DND-41 (cell line): ENCODE measurements at regions not wholly inside any gene's neighbourhood (a gene's known extent, or its start where the extent isn't known, plus 50 kb on each side); places are given as distances from the start of the nearest gene placed in this dataset.

Experiments used
- ATAC-seq: fragments of 200-7000 bp; cut with Tn5 transposase; 3 replicates; pipeline ENCODE4 v1.9.1; 2021; ENCODE audit warnings: low read depth; ENCODE audit not compliant: insufficient read depth
- DNase-seq: peaks from one replicate; pipeline ENCODE4 v3.0.0-alpha.2; 2020
- H2AFZ ChIP-seq: 2 replicates; pipeline ENCODE4 v1.6.0; 2012; ENCODE audit warnings: low read depth, low read length
- H3K27ac ChIP-seq: 2 replicates; pipeline ENCODE4 v1.5.1; 2012; ENCODE audit warnings: low read length, inconsistent platforms
- H3K27me3 ChIP-seq: fragments of 200-600 bp; sonication (generic); 2 replicates; pipeline ENCODE4 v1.6.0; 2012; ENCODE audit warnings: low read length, mild to moderate bottlenecking, inconsistent platforms; ENCODE audit not compliant: insufficient read depth, poor library complexity
- H3K36me3 ChIP-seq: 2 replicates; pipeline ENCODE4 v1.5.1; 2012; ENCODE audit warnings: low read length, inconsistent platforms; ENCODE audit not compliant: insufficient read depth
- H3K4me1 ChIP-seq: 2 replicates; pipeline ENCODE4 v1.5.1; 2012; ENCODE audit warnings: mild to moderate bottlenecking, low read length; ENCODE audit not compliant: insufficient read depth
- H3K4me2 ChIP-seq: 2 replicates; pipeline ENCODE4 v1.6.0; 2012; ENCODE audit warnings: mild to moderate bottlenecking, moderate library complexity, low read length, inconsistent platforms; ENCODE audit not compliant: insufficient read depth
- H3K4me3 ChIP-seq, 2 experiments: fragments of 200-600 bp in 1 of 2; shearing (Covaris generic) in 1 of 2; 2 replicates each; pipeline ENCODE4 v1.5.1; 2012 to 2016; ENCODE audit warnings: inconsistent platforms in 2 of 2, low read length in 2 of 2, mild to moderate bottlenecking in 2 of 2, low read depth in 1 of 2, moderate library complexity in 1 of 2
- H3K79me2 ChIP-seq: 2 replicates; pipeline ENCODE4 v1.6.0; 2012; ENCODE audit warnings: low read length, inconsistent platforms; ENCODE audit not compliant: insufficient read depth
- H3K9ac ChIP-seq: 2 replicates; pipeline ENCODE4 v1.6.0; 2012; ENCODE audit warnings: low read depth, mild to moderate bottlenecking, inconsistent platforms, low read length, moderate library complexity
- H3K9me3 ChIP-seq: 2 replicates; pipeline ENCODE4 v1.5.1; 2012; ENCODE audit warnings: low read length, moderate library complexity, mild to moderate bottlenecking, inconsistent platforms; ENCODE audit not compliant: insufficient read depth, severe bottlenecking
- H4K20me1 ChIP-seq: 2 replicates; pipeline ENCODE4 v1.6.0; 2012; ENCODE audit warnings: low read length; ENCODE audit not compliant: insufficient read depth
- EZH2 ChIP-seq: IDR thresholded peaks from 3 replicates; pipeline ENCODE4 v1.6.1; 2012; ENCODE audit warnings: borderline replicate concordance, low read depth, mild to moderate bottlenecking, moderate library complexity, low read length, inconsistent platforms; ENCODE audit not compliant: severe bottlenecking
- TF ChIP-seq, protein P1 (sequence below): IDR thresholded peaks from 2 replicates; pipeline ENCODE4 v1.5.1; 2012; ENCODE audit warnings: borderline replicate concordance, low read length, moderate library complexity, mild to moderate bottlenecking; ENCODE audit not compliant: poor library complexity, severe bottlenecking; ENCODE audit errors: extremely low read depth

DNA sequence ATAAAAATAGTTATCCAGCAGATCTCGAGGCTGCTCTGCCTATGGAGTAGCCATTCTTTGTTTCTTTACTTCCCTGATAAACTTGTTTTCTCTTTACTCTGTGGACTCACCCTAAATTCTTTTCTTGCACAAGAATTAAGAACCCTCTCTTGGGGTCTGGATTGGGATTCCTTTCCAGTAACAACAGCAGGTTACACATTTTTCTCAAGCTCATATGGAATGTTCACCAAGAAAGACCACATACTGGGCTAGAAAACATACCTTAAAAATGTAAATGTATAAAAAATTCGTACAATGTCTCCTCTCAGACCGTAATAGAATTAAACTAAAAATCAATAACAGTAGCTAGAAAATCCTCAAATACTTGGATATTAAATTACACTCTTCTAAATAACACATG, 299.2 kb downstream of the CNTN3 start:
- ATAC-seq (no peak), DNase-seq (no peak)
- Histone ChIP-seq H2AFZ (no peak overlapping the region), H3K9me3 (no peaks in the 10 kb centered on the region), H3K9ac (no peak overlapping the region), H4K20me1 (no peaks in the 10 kb centered on the region), H3K79me2 (no peaks in the 10 kb centered on the region), H3K27ac (no peak overlapping the region), H3K4me2 (no peak overlapping the region), H3K36me3 (no peaks in the 10 kb centered on the region), H3K27me3 (no peaks in the 10 kb centered on the region), H3K4me3 (no peak overlapping the region), H3K4me1 (no peaks in the 10 kb centered on the region)
- no peak for TF ChIP-seq EZH2
- TF ChIP-seq, protein P1, sequence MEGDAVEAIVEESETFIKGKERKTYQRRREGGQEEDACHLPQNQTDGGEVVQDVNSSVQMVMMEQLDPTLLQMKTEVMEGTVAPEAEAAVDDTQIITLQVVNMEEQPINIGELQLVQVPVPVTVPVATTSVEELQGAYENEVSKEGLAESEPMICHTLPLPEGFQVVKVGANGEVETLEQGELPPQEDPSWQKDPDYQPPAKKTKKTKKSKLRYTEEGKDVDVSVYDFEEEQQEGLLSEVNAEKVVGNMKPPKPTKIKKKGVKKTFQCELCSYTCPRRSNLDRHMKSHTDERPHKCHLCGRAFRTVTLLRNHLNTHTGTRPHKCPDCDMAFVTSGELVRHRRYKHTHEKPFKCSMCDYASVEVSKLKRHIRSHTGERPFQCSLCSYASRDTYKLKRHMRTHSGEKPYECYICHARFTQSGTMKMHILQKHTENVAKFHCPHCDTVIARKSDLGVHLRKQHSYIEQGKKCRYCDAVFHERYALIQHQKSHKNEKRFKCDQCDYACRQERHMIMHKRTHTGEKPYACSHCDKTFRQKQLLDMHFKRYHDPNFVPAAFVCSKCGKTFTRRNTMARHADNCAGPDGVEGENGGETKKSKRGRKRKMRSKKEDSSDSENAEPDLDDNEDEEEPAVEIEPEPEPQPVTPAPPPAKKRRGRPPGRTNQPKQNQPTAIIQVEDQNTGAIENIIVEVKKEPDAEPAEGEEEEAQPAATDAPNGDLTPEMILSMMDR: no peak

DNA sequence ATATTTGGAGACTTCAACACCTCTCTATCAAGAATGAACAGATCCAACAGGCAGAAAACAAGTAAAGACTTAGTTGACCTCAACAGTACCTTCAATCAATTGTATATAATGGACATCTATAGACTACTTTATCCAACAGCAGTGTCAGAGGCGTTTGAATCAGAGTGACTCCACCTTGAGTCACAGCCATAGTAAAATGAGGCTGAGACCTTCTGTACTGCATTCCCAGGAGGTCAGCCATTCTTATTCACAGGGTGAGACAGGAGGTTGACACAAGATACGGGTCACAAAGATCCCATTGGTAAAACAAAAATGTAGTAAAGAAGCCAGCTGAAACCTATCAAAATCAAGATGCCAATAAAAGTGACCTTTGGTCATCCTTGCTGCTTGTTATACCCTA, 299.8 kb downstream of the CNTN3 start:
- Histone ChIP-seq H3K79me2 (no peaks in the 10 kb centered on the region), H3K4me2 (no peak overlapping the region), H3K27me3 (no peaks in the 10 kb centered on the region), H3K4me3 (no peak overlapping the region), H3K4me1 (no peaks in the 10 kb centered on the region), H2AFZ (no peak overlapping the region), H3K9ac (no peak overlapping the region), H4K20me1 (no peaks in the 10 kb centered on the region), H3K27ac (no peak overlapping the region), H3K9me3 (no peaks in the 10 kb centered on the region), H3K36me3 (no peaks in the 10 kb centered on the region)
- no peak for ATAC-seq
- no peak for DNase-seq
- TF ChIP-seq, protein P1: no peak
- TF ChIP-seq EZH2: no peak

DNA sequence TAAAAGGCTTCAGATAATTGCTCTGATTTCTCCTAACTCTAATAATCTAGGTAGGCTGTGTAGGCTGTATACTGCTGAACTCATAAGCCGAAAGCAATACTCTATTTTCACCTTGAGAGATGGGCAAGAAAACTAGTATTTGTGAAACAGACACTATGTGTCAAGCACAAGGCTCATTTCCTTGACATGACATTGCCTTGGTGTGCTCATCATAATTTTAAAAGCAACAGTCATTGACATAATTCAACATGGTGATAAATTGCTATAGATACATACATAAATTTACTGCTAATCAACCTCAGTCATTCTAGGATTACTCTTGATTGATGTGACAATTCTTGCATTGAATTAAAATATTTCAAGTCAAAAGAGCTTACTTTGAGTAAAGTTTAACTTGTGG, 304.7 kb downstream of the CNTN3 start:
- ATAC-seq (no peak), DNase-seq (no peak)
- Histone ChIP-seq H3K4me3 (no peak overlapping the region), H3K4me2 (no peak overlapping the region), H3K36me3 (no peaks in the 10 kb centered on the region), H3K27ac (no peak overlapping the region), H3K79me2 (no peaks in the 10 kb centered on the region), H2AFZ (no peak overlapping the region), H3K27me3 (no peaks in the 10 kb centered on the region), H3K9me3 (no peaks in the 10 kb centered on the region), H3K4me1 (no peaks in the 10 kb centered on the region), H3K9ac (no peak overlapping the region), H4K20me1 (no peaks in the 10 kb centered on the region)
- no peak for TF ChIP-seq EZH2
- TF ChIP-seq, protein P1: no peak

DNA sequence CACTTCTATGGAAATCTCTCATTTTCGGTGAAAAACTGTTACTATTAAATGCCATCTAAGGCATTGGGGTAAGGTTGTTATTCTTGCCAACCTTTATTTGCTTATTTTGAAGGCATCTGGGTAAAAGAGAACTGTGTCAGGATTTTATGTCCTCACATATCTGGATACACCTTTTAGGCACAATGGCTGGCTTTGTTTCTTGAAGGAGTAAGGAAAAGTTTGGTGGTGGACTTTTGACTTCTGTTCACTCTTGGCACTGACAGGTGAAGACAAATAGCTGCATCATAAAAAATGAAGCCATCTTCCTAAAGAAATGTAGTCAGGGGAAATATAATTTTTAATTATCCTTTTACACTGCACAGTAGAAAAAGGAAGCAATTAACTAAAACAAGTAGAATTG, 310.0 kb downstream of the CNTN3 start:
- H3K4me2 ChIP-seq: no peak overlapping the region
- no peaks in the 10 kb centered on the region for H3K4me1 ChIP-seq
- no peaks in the 10 kb centered on the region for H3K9me3 ChIP-seq
- DNase-seq (no peak), ATAC-seq (no peak)
- no peaks in the 10 kb centered on the region for H3K79me2 ChIP-seq
- H4K20me1 ChIP-seq: no peaks in the 10 kb centered on the region
- H3K9ac ChIP-seq: no peak overlapping the region
- no peak overlapping the region for H3K4me3 ChIP-seq
- TF ChIP-seq, protein P1: no peak
- no peak for TF ChIP-seq EZH2
- H2AFZ ChIP-seq: no peak overlapping the region
- H3K27me3 ChIP-seq: no peaks in the 10 kb centered on the region
- H3K36me3 ChIP-seq: no peaks in the 10 kb centered on the region
- H3K27ac ChIP-seq: no peak overlapping the region
